Epidermal melanocyte (primary cell): ENCODE measurements at regions not wholly inside any gene's neighbourhood (a gene's known extent, or its start where the extent isn't known, plus 50 kb on each side); places are given as distances from the start of the nearest gene placed in this dataset.
"Not testable (repeated sequence)": the region's sequence is repeated elsewhere in the genome, so short reads cannot be mapped to it uniquely, and the experiment has no call there.

Source experiments
- DNase-seq: peaks from one replicate; pipeline ENCODE4 v3.0.0; 2011; ENCODE audit warnings: low spot score; ENCODE audit not compliant: insufficient read length

GRCh38 chr4:128536746-128537145 is 249.1 kb upstream of the PGRMC2 start:
- DNase-seq: no peak

DNA sequence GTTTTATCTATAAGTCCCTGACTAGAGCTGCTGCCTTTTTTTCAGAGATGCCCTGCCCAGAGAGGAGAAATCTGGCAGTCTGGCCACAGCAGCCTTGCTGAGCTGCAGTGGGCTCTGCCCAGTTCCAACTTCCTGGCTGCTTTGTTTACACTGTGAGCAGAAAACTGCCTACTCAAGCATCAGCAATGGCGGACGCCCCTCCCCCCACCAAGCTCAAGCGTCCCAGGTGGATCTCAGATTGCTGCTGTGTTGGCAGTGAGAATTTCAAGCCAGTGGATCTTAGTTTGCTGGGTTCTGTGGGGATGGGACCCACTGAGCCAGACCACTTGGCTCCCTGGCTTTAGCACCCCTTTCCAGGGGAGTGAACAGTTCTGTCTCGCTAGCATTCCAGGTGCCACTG is 247.9 kb upstream of the PGRMC2 start:
- DNase-seq: not testable (repeated sequence)

- DNase-seq: peak; percentile 71
These were observed 241.4 kb upstream of the PGRMC2 start for GRCh38 chr4:128528793-128529553.

- no peak for DNase-seq
These were observed 240.4 kb upstream of the PGRMC2 start for GRCh38 chr4:128527946-128528576.

DNA sequence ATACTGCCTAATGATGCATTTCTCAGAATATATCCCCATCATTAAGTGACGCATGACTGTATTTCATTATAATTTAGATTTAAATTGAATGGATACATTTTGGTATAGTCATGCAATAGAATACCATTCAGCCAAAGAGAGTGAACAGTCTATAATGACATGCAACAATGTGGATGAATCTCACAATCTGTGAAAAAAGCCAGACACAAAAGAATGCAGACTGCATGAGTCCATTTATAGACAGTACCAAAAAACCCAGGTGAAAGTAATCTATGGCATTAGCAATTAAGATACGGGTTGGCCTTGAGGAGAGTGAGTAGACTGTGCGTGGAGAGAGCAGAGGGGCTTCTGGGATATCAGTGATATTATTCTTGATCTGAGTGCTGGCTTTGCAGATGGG is 239.7 kb upstream of the PGRMC2 start:
- no peak for DNase-seq

DNA sequence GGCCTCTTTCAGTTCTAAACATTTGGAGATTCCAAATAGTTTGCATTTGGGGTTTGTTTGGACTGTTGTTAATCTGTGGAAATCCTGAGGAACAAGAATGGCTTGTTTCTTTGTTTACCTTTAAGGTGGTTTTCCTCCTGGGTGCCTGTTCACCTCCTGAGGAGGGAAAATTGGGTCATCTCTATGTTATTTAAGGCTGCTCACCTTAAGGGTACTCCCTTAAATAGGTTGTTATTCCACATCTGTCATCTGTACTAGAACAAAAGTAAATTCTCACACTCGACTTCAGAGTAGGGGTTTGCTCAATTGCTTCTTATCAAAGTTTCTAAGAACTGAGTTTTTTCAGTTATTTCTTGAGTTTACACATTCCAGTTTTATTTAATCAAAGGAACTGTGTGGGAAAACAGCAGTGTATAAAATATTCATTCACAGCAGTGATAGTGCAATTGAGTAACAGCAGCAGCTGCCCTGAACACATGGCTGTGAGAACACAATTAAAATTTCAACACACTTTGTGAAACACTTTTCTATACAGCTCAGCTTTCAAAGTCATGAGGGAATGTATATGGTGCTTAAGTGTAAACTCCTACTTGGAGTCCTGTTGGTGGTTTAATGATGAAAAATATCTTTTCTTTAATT is 238.5 kb upstream of the PGRMC2 start:
- no peak for DNase-seq

DNA sequence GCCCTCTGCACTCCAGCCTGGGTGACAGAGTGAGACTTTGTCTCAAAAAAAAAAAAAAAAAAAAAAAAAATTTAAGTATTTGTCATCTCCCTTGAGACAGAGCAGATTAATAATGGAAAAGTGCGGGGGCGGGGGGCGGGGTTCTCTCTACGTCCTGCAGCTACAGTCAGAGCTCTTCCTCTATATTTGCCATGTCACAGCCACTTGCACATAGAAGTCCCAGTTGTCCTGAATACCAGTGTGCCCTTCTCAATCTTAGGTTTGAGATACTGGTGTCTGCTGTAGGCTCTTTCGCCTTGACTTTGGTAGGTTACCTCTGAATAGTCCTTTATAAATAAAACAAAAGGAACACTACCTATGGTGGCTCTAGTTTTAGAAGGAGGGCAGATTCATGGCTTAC is 237.8 kb upstream of the PGRMC2 start:
- DNase-seq: no peak

DNA sequence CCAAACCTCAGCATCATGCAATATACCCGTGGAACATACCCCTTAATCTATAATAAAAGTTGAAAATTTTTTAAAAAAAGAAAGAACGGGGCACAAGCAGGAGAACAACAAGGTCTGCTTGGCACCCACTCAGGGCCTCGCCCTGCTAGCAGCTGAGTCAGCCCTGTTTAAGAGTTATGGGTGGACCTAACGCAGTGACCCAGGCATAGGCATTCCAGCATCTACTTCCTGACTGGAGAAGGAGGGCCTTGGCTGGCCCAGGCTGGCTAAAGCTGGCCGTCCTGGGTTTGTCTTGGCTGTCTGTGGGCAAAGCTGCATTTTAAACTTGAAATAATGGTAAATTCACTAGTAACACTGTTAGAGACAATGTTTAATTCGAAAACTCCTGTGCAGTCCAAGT is 236.7 kb upstream of the PGRMC2 start:
- no peak for DNase-seq

GRCh38 chr4:128521648-128522111 is 234.1 kb upstream of the PGRMC2 start:
- DNase-seq: no peak

GRCh38 chr4:128521156-128521555 is 233.5 kb upstream of the PGRMC2 start:
- no peak for DNase-seq

GRCh38 chr4:128519163-128519830 is 231.7 kb upstream of the PGRMC2 start:
- DNase-seq: no peak

DNA sequence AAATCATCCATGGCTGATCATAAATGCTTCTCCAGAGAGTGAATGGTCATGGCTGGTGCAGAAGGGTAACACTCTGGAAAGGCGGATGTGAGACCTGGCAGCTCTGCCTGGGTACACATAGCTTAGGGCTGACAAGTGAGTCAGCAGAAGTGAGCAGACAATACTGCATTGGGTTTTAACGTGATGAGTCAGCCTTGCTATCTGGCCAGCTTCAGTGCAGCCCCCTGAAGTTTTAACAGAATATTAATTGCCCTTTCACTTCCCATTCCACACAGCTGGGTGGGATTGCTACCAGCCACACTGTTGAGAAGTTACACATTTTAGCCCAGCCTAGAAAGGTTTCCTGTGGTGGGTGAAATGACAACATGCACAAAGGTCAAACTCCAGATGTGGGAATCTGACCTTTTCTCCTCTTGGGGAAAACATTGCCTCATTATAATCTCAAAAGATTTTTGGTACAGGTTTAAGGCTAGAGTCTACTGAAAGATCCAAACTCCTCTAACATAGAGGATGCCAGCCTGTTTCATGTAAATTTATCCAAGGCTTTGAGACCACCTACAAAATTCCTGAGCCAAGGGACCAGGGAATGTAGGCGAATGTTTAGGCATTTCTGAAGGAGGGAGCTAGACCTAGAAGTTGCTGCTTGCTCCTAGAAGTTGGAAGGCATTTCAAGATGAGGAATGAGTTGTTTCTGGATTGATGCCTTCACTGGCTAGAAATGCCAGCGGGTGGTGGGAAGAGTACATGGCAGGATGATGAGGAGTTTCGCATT is 230.3 kb upstream of the PGRMC2 start:
- peak; percentile 54 for DNase-seq

GRCh38 chr4:128517096-128517738 is 229.6 kb upstream of the PGRMC2 start:
- no peak for DNase-seq

- DNase-seq: no peak
These were observed 228.8 kb upstream of the PGRMC2 start for GRCh38 chr4:128516301-128516969.

DNA sequence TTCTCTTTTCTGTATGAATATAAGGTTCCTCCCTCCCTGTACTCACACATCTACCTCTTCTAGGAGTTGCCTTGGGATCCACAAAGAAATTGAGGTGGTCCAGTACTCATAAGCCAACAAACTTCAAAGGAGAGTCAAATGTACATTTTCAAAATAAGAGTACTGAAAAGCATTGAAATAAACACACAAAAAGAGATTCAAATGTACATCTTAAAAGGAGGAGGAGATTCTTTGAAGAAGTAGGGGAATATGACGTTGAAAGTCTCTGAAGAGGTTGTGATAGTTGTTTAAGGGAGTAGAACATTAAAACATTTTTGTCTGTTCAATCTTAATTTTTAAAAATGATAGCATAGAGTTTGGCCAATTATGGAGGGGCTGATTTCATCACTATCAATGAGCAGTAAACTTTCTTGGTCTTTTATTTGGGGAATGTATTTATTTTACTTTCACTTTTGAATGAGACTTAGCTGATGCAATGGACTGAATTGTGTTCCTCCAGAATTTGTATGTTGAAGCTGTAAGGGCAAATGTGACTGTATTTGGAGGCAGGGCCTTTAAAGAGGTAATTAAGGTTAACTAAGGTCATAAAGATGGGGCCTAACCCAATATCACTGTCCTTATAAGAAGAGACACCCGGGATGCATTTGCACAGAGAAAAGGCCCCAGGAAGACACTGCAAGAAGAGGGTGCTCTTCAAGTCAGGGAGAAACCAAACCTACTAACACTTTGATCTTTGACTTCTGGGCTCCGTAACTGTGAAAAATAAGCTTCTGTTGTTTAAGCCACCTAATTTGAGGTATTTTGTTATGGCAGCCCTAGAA is 226.3 kb upstream of the PGRMC2 start:
- no peak for DNase-seq

- DNase-seq: no peak
These were observed 225.2 kb upstream of the PGRMC2 start for GRCh38 chr4:128512767-128513322.

- no peak for DNase-seq
These were observed 224.5 kb upstream of the PGRMC2 start for GRCh38 chr4:128512161-128512560.

DNA sequence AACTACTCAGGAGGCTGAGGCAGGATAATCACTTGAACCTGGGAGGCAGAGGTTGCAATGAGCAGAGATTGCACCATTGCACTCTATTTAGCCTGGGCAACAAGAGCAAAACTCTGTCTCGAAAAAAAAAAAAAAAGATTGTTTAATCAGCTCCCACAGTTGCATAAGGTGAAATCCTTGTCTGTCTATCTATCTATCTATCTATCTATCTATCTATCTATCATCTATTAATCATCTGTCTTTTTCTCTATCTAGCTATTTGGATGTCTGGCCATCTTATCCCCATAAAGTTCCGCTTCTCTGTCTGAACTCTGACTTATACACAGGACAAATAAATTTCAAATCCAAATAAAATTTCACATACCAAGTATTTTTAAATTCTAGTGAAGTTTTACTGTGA is 223.2 kb upstream of the PGRMC2 start:
- no peak for DNase-seq
